Epithelial cell of proximal tubule (primary cell): ENCODE measurements at regions not wholly inside any gene's neighbourhood (a gene's known extent, or its start where the extent isn't known, plus 50 kb on each side); places are given as distances from the start of the nearest gene placed in this dataset.

Source experiments
- DNase-seq: peaks from one replicate; pipeline ENCODE4 v3.0.0-alpha.2; 2011; ENCODE audit warnings: low read depth
- H3K4me3 ChIP-seq: 2 replicates; pipeline ENCODE4 v1.5.1; 2011; ENCODE audit warnings: low read depth, mild to moderate bottlenecking, low read length
- TF ChIP-seq, protein P1 (sequence below): conservative IDR thresholded peaks from 2 replicates; pipeline ENCODE4 v1.5.1; 2012; ENCODE audit warnings: low read depth, mild to moderate bottlenecking, low read length

DNA sequence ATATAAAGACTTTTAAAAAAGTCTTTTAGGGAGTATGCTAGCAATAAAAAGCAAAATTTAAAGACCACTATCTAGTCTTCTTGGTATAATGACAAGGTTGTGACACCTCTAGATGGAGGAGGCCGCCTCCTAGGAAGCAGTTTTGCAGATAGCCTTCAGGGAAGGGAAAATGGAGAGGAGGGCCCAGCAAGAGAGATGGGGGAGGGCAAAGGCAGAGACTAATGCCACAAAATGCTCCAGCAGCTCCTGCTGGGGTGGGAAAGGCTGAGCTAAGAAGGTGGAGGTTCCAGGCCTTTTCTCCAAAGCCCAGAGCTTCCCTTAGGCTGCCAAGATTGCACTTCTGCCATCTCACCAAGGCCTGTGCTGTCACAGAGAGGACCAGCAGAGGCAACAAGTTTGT lies 153.9 kb upstream of the THSD7B start:
- H3K4me3 ChIP-seq = no peak overlapping the region
- TF ChIP-seq, protein P1, sequence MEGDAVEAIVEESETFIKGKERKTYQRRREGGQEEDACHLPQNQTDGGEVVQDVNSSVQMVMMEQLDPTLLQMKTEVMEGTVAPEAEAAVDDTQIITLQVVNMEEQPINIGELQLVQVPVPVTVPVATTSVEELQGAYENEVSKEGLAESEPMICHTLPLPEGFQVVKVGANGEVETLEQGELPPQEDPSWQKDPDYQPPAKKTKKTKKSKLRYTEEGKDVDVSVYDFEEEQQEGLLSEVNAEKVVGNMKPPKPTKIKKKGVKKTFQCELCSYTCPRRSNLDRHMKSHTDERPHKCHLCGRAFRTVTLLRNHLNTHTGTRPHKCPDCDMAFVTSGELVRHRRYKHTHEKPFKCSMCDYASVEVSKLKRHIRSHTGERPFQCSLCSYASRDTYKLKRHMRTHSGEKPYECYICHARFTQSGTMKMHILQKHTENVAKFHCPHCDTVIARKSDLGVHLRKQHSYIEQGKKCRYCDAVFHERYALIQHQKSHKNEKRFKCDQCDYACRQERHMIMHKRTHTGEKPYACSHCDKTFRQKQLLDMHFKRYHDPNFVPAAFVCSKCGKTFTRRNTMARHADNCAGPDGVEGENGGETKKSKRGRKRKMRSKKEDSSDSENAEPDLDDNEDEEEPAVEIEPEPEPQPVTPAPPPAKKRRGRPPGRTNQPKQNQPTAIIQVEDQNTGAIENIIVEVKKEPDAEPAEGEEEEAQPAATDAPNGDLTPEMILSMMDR = no peak
- no peak for DNase-seq

DNA sequence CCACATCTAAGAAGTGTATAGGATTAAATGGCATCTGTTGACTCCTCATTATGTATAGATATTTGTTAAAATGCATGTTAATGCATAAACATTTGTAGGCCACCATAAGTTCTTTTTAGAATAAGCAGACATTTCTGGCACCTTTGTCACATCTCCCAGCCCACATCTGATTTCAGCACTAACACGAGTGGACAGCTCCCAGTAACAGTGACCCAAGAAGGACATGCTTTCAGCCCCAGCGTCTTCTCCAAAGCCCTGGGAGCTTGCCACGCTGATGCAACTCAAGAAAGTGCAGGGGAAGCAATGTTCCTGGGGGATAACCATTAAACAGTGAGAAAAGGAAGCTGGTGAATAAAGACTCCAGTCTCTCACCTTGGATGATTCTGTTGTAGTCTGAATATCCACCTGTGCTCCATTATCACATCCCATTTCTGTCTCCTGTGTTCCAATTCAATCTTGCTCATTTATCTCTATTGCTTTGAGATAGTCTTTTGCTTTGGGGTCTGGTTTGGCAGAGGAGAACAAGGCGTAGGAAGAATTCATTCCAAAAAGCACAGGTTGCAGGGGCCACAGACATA lies 182.6 kb upstream of the THSD7B start:
- TF ChIP-seq, protein P1 = no peak
- no peak overlapping the region for H3K4me3 ChIP-seq
- DNase-seq = no peak

DNA sequence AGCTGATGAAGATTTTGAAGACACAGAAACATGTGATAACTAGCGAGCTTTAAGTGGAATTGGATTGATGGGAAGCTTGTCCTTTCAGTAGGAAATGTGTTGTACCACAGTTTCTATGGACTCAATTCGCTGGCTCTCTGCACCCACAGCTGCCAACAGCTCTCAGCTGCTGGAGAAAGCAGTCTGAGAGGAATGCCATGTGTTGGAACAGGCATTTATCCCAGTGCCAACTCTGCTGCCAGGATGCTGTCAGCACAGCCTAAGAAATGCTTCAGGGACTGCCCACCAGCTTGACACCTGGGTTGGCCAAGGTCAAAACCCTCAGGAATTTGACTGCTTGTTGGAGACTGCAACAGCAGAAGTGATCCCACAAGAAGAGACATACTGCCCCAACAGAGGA lies 193.0 kb upstream of the THSD7B start:
- TF ChIP-seq, protein P1 = no peak
- no peak for DNase-seq
- H3K4me3 ChIP-seq = no peak overlapping the region

DNA sequence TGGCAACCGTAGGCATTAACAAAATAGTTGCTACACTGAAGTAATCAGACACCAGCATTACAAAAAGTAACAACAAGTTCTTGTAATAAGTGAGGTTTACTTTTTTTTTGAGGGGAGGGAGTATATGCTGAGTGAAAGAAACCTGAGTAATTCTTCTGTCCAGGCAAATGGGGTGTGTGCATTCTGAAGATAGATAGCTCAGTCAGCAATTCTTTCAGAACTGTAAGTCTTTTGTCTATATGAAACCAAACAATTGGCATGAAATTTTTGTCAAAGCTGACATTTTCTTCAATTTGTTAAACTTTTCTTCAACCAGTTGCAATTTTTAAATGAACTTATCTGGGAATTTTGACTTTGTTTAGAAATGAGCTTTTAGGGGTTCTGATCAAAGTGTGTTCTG lies 208.1 kb upstream of the THSD7B start:
- DNase-seq = no peak
- no peak overlapping the region for H3K4me3 ChIP-seq
- TF ChIP-seq, protein P1 = no peak

DNA sequence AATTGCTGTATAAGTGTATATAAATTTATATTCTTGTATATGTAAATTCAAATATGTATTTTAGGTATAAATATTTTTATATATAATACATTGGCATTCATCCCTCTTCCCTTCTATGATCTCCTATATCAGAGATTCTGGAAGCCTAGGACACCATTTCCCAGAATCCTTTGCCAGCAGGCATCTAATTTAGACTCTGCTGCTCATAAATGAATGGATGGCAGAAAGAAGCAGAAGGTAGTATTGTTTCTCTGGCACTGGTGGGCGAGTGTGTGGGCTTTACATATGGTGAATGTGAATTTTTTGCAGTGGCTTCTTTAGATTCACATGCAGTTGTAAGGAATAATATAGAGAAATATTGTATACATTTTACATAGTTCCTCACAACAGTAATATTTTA lies 215.2 kb upstream of the THSD7B start:
- no peak for DNase-seq
- TF ChIP-seq, protein P1 = no peak
- H3K4me3 ChIP-seq = no peak overlapping the region

DNA sequence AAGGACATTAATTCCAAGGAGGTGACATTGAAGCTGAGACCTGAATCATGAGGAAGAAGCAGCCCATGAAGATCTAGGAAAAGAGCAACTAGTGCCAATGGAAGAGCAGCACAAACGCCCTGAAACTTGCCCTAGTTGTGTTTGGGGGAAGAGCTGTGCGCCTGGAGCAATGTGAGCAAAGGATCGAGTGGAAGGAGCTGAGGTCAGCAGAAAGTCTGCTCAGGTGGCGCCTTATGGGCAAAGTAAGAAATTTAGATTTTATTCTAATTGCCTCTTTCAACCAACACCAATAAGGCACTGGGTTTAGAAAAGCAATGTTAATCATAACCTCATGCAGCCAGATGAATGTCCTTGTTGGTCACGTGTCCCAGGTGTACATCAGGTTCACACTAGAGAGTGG lies 226.0 kb upstream of the THSD7B start:
- DNase-seq = no peak
- H3K4me3 ChIP-seq = no peak overlapping the region
- TF ChIP-seq, protein P1 = no peak

DNA sequence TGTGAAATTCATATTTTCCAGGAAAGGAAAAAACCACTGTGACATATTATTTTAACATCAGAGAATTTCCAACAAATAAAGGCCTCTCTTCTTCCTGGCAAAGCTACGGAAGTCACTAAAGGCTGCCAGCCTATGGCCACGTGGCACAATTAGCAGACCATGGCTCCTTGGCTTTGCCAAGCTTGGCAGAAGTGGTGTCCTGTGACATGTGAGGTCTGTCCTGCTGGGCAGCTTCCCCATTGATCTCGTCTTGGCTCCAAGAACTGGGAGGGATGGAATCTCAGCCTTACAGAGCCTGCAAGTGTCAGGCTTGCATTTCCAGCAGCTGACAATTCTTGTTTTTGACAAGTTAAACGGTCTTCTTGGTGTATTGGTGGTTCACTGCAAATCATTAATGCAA lies 226.9 kb upstream of the THSD7B start:
- TF ChIP-seq, protein P1 = no peak
- no peak overlapping the region for H3K4me3 ChIP-seq
- no peak for DNase-seq
